ENCODE measurements at regions not wholly inside any gene's neighbourhood (a gene's known extent, or its start where the extent isn't known, plus 50 kb on each side); places are given as distances from the start of the nearest gene placed in this dataset. TPM values are rescaled to one million over a fixed set of nuclear protein-coding genes. Genes with fewer than 3 reads are reported as not detected.

DNA sequence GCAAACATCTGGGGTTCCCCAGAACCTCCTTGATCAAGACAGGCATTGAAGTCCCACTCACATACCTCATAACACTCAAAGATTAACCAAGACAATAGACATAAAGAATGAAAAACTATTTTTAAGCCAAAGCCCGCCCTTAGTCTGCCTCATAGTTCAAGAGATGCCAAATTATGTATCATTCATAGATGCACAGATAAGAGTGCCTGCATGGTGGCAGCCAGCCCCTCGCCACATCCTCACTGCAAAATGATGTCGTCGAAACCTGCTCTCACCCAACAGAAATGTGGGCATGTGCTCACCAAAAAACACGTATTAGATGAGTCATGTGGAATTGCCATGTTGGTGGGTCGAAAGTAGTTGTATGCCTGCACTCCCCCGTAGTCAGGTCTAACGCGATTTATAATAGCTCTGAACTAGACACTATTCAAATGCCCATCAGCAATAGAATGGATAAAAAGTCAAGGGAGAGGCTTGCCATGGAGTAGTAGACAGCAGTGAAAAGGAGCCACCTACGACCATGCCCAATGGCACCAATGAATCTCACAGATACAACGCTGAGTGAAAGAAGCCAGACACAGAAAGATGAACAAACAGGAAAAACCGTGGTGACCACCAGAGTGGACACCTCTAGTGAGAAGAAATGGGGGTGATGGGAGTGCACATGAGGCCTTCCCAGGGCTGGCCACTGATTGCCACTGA, 64.8 kb downstream of the C16orf95 start:
- no peak overlapping the region for H3K27ac ChIP-seq
- H3K27me3 ChIP-seq, result no peaks in the 10 kb centered on the region
- no peaks in the 10 kb centered on the region for H3K9me2 ChIP-seq (replicated peaks; ENCODE audit: insufficient read depth)
- TF ChIP-seq, protein P1, sequence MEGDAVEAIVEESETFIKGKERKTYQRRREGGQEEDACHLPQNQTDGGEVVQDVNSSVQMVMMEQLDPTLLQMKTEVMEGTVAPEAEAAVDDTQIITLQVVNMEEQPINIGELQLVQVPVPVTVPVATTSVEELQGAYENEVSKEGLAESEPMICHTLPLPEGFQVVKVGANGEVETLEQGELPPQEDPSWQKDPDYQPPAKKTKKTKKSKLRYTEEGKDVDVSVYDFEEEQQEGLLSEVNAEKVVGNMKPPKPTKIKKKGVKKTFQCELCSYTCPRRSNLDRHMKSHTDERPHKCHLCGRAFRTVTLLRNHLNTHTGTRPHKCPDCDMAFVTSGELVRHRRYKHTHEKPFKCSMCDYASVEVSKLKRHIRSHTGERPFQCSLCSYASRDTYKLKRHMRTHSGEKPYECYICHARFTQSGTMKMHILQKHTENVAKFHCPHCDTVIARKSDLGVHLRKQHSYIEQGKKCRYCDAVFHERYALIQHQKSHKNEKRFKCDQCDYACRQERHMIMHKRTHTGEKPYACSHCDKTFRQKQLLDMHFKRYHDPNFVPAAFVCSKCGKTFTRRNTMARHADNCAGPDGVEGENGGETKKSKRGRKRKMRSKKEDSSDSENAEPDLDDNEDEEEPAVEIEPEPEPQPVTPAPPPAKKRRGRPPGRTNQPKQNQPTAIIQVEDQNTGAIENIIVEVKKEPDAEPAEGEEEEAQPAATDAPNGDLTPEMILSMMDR (IDR thresholded peaks at IDR 0.05; ENCODE audit: poor library complexity), result no peak
- TF ChIP-seq EZH2 (IDR thresholded peaks at IDR 0.05; ENCODE audit: borderline replicate concordance) (no peak), EZH2phosphoT487 (IDR thresholded peaks at IDR 0.05; ENCODE audit: low read depth, severe bottlenecking, unreplicated experiment) (no peak)
- no peak overlapping the region for H3K4me3 ChIP-seq
- H3K36me3 ChIP-seq (replicated peaks; ENCODE audit: insufficient read depth, low read depth), result no peaks in the 10 kb centered on the region
- H3K9me3 ChIP-seq (ENCODE audit: low read depth), result no peaks in the 10 kb centered on the region
- no peak overlapping the region for H3K4me2 ChIP-seq
- H4K20me1 ChIP-seq (ENCODE audit: insufficient read depth, poor library complexity, severe bottlenecking), result no peaks in the 10 kb centered on the region
- no peak for DNase-seq (ENCODE audit: low spot score)
- H3K4me1 ChIP-seq (ENCODE audit: insufficient read depth), result no peaks in the 10 kb centered on the region
- H3K79me2 ChIP-seq, result no peaks in the 10 kb centered on the region
- no peak overlapping the region for H2AFZ ChIP-seq
- 92% methylated on average over 12 of the region's 12 CpGs for WGBS (ENCODE audit: low lambda C conversion rate, missing lambda C conversion rate)

Small RNAs in the stretch of these regions (small RNA-seq; reads per million reads assigned to genes)
- gene AC093519.1, result not detected

All from hepatocyte (in vitro differentiated cells).